OCI-LY7 (cell line): ENCODE measurements at regions not wholly inside any gene's neighbourhood (a gene's known extent, or its start where the extent isn't known, plus 50 kb on each side); places are given as distances from the start of the nearest gene placed in this dataset.
"Not testable (repeated sequence)": the region's sequence is repeated elsewhere in the genome, so short reads cannot be mapped to it uniquely, and the experiment has no call there.

Experiments used
- BruUV-seq: library from RNA; stranded (reverse); fragments of 400-500 nt; replicated peaks from 2 replicates; lab custom pipeline; 2021; lab: Mats Ljungman, UMichigan
- CTCF ChIA-PET: fragments of 300-600 bp; sonication (Branson Sonifier 250); formaldehyde crosslinking; loops from one replicate; lab custom pipeline; 2022; ENCODE audit warnings: antibody characterized with exemption; ENCODE audit not compliant: unreplicated experiment; lab: Charles Lee
- POLR2A ChIA-PET: fragments of 300-600 bp; sonication (Branson Sonifier 250); formaldehyde crosslinking; loops from one replicate; lab custom pipeline; 2022; ENCODE audit warnings: antibody characterized with exemption; lab: Charles Lee
- DNase-seq: peaks from one replicate; pipeline ENCODE4 v3.0.0-alpha.2; 2015; ENCODE audit warnings: low spot score
- H2AFZ ChIP-seq: fragments of 200-600 bp; sonication (generic), shearing (Covaris generic); 2 replicates; pipeline ENCODE4 v1.6.1; 2014; ENCODE audit warnings: mild to moderate bottlenecking, antibody characterized with exemption, low read length, moderate library complexity
- H3K27ac ChIP-seq: fragments of 200-600 bp; sonication (generic); 2 replicates; pipeline ENCODE4 v1.5.1; 2014; ENCODE audit warnings: mixed run types, low read depth, mild to moderate bottlenecking, moderate library complexity, low read length, inconsistent platforms; ENCODE audit not compliant: poor library complexity, severe bottlenecking
- H3K36me3 ChIP-seq: fragments of 200-600 bp; sonication (generic); 2 replicates; pipeline ENCODE4 v1.6.1; 2014; ENCODE audit warnings: mild to moderate bottlenecking, antibody characterized with exemption, low read length, moderate library complexity, mixed read lengths; ENCODE audit not compliant: insufficient read depth
- H3K4me1 ChIP-seq: fragments of 200-600 bp; sonication (generic); 2 replicates; pipeline ENCODE4 v1.5.1; 2014; ENCODE audit warnings: mild to moderate bottlenecking, low read length; ENCODE audit not compliant: insufficient read depth, poor library complexity, severe bottlenecking
- H3K4me2 ChIP-seq: fragments of 200-600 bp; sonication (generic); 2 replicates; pipeline ENCODE4 v1.6.1; 2014; ENCODE audit warnings: mild to moderate bottlenecking, low read length
- H3K4me3 ChIP-seq: fragments of 200-600 bp; sonication (generic); 2 replicates; pipeline ENCODE4 v1.5.1; 2014; ENCODE audit warnings: mild to moderate bottlenecking, low read depth, low read length; ENCODE audit not compliant: poor library complexity, severe bottlenecking
- H3K79me2 ChIP-seq: fragments of 200-600 bp; sonication (generic); 2 replicates; pipeline ENCODE4 v1.6.1; 2016; ENCODE audit warnings: low read depth, mild to moderate bottlenecking, low read length, moderate library complexity, mixed read lengths; ENCODE audit not compliant: insufficient read depth
- H3K9me2 ChIP-seq: fragments of 200-600 bp; sonication (generic); 2 replicates; pipeline ENCODE4 v1.6.1; 2016; ENCODE audit warnings: mild to moderate bottlenecking, low read length, mixed read lengths; ENCODE audit not compliant: insufficient read depth
- H3K9me3 ChIP-seq: fragments of 200-600 bp; sonication (generic); 2 replicates; pipeline ENCODE4 v1.6.1; 2014; ENCODE audit warnings: mild to moderate bottlenecking, mixed run types, low read length, mixed read lengths
- H4K20me1 ChIP-seq: fragments of 200-600 bp; sonication (generic); 2 replicates; pipeline ENCODE4 v1.6.1; 2014; ENCODE audit warnings: mild to moderate bottlenecking, antibody characterized with exemption, low read length, moderate library complexity, mixed read lengths; ENCODE audit not compliant: insufficient read depth
- EZH2phosphoT487 ChIP-seq: fragments of 200-600 bp; sonication (generic); IDR thresholded peaks from 2 replicates; pipeline ENCODE4 v1.6.1; 2018; ENCODE audit warnings: low read depth, borderline replicate concordance, mild to moderate bottlenecking, mixed run types, antibody characterized with exemption, low read length, moderate library complexity, mixed read lengths
- intact Hi-C: fragments of 100-400 bp; cut with micrococcal nuclease; formaldehyde crosslinking; loops from one replicate; pipeline ENCODE4 v1.10.0; 2022; ENCODE audit not compliant: unreplicated experiment
- TF ChIP-seq, protein P1 (sequence below): fragments of 200-600 bp; sonication (generic); conservative IDR thresholded peaks from 2 replicates; pipeline ENCODE4 v1.5.1; 2014; ENCODE audit warnings: mild to moderate bottlenecking, antibody characterized with exemption, low read length, moderate library complexity, mixed read lengths

DNA sequence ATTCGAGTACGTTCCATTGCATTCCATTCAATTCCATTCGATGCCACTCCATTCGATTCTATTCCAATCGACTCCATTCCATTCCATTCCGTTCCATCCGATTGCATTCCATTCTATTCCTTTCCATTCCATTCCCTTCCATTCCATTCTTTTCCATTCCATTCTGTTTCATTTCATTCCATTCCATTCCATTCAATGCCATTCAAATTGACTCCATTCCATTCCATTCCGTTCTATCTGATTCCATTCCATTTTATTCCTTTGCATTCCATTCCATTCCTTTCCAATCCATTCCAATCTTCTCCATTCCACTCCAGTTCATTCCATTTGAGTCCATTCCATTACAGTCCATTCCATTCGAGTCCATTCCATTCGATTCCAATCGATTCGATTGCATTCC lies 2580.0 kb upstream of the TPTE start:
- intact Hi-C loops, POLR2A ChIA-PET: not testable (repeated sequence)
- H3K9me3 ChIP-seq: peaks cover 91% of the 10 kb centered on the region

GRCh38 chr21:7942219-7942618 lies 2579.2 kb upstream of the TPTE start:
- H2AFZ ChIP-seq, CTCF ChIA-PET, H3K9me2 ChIP-seq, POLR2A ChIA-PET, H4K20me1 ChIP-seq, intact Hi-C loops, H3K79me2 ChIP-seq, H3K4me1 ChIP-seq, H3K4me2 ChIP-seq, BruUV-seq, H3K4me3 ChIP-seq, H3K27ac ChIP-seq, H3K36me3 ChIP-seq, DNase-seq: not testable (repeated sequence)
- peaks cover 89% of the 10 kb centered on the region for H3K9me3 ChIP-seq

More for the DNA sequence above, 2580.0 kb upstream of the TPTE start:
- H2AFZ ChIP-seq, H3K4me1 ChIP-seq, H3K9me2 ChIP-seq, BruUV-seq, H3K79me2 ChIP-seq, H3K4me2 ChIP-seq, H3K36me3 ChIP-seq, H4K20me1 ChIP-seq, CTCF ChIA-PET, DNase-seq, H3K27ac ChIP-seq, H3K4me3 ChIP-seq: not testable (repeated sequence)

DNA sequence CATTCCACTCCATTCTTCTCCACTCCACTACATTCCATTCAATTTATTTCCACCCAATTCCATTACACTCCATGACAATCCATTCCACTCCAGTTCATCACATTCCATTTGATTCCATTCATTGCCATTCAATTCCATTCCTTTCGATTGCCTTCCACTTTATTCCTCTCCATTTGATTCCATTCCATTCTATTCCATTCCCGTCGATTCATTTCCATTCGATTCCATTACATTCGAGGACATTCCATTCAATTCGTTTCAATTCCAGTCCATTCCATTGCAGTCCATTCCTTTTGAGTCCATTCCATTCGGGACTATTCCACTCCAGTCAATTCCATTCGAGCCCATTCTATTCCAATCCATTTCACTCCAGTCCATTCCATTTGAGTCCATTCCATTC lies 2577.8 kb upstream of the TPTE start:
- CTCF ChIA-PET, H3K79me2 ChIP-seq, intact Hi-C loops, H3K4me3 ChIP-seq, H3K27ac ChIP-seq, H3K4me2 ChIP-seq, H3K4me1 ChIP-seq, H2AFZ ChIP-seq, BruUV-seq, H4K20me1 ChIP-seq, H3K36me3 ChIP-seq, POLR2A ChIA-PET, H3K9me2 ChIP-seq, DNase-seq: not testable (repeated sequence)
- H3K9me3 ChIP-seq: peaks cover 88% of the 10 kb centered on the region

DNA sequence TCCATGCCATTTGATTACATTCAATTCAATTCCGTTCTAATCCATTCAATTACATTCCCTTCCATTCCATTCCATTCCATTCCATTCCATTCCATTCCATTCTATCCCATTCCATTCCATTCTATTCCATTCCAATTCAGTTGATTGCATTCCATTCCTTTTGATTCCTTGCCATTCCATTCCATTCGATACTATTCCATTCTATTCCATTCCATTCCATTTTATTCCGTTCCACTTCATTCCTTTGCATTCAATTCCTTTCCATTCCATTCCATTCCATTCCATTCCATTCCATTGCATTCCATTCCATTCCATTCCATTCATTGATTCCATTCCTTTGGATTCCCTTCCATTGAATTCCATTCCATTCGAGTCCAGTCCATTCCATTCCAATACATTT lies 2574.0 kb upstream of the TPTE start:
- H3K36me3 ChIP-seq: no peaks in the 10 kb centered on the region
- BruUV-seq: no TSS peak
- POLR2A ChIA-PET: no interaction called here
- no peak overlapping the region for H3K4me2 ChIP-seq
- CTCF ChIA-PET: no interaction called here
- intact Hi-C loops: no loop called here
- H3K4me1 ChIP-seq: no peaks in the 10 kb centered on the region
- TF ChIP-seq, protein P1, sequence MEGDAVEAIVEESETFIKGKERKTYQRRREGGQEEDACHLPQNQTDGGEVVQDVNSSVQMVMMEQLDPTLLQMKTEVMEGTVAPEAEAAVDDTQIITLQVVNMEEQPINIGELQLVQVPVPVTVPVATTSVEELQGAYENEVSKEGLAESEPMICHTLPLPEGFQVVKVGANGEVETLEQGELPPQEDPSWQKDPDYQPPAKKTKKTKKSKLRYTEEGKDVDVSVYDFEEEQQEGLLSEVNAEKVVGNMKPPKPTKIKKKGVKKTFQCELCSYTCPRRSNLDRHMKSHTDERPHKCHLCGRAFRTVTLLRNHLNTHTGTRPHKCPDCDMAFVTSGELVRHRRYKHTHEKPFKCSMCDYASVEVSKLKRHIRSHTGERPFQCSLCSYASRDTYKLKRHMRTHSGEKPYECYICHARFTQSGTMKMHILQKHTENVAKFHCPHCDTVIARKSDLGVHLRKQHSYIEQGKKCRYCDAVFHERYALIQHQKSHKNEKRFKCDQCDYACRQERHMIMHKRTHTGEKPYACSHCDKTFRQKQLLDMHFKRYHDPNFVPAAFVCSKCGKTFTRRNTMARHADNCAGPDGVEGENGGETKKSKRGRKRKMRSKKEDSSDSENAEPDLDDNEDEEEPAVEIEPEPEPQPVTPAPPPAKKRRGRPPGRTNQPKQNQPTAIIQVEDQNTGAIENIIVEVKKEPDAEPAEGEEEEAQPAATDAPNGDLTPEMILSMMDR: no peak
- TF ChIP-seq EZH2phosphoT487: no peak
- H4K20me1 ChIP-seq: no peaks in the 10 kb centered on the region
- no peaks in the 10 kb centered on the region for H3K9me2 ChIP-seq
- no peaks in the 10 kb centered on the region for H3K79me2 ChIP-seq
- H3K9me3 ChIP-seq: peaks cover 90% of the 10 kb centered on the region
- H3K27ac ChIP-seq: no peak overlapping the region
- DNase-seq: no peak
- no peak overlapping the region for H3K4me3 ChIP-seq
- H2AFZ ChIP-seq: no peak overlapping the region

GRCh38 chr21:7948727-7949126 lies 2572.7 kb upstream of the TPTE start:
- DNase-seq, H4K20me1 ChIP-seq, H3K79me2 ChIP-seq, intact Hi-C loops, H3K27ac ChIP-seq, H3K4me3 ChIP-seq, H3K9me2 ChIP-seq, H3K4me1 ChIP-seq, POLR2A ChIA-PET, BruUV-seq, H2AFZ ChIP-seq, H3K4me2 ChIP-seq, CTCF ChIA-PET, H3K36me3 ChIP-seq: not testable (repeated sequence)
- peaks cover 90% of the 10 kb centered on the region for H3K9me3 ChIP-seq

GRCh38 chr21:7949882-7950281 lies 2571.5 kb upstream of the TPTE start:
- H3K36me3 ChIP-seq, BruUV-seq, CTCF ChIA-PET, H3K27ac ChIP-seq, intact Hi-C loops, POLR2A ChIA-PET, H3K4me1 ChIP-seq, H3K4me3 ChIP-seq, DNase-seq, H4K20me1 ChIP-seq, H3K4me2 ChIP-seq, H3K9me2 ChIP-seq, H3K79me2 ChIP-seq, H2AFZ ChIP-seq: not testable (repeated sequence)
- H3K9me3 ChIP-seq: peaks cover 93% of the 10 kb centered on the region
